Smooth muscle cell (in vitro differentiated cells): ENCODE measurements at regions not wholly inside any gene's neighbourhood (a gene's known extent, or its start where the extent isn't known, plus 50 kb on each side); places are given as distances from the start of the nearest gene placed in this dataset.

Experiments
- DNase-seq: peaks from one replicate; lab custom pipeline; 2025; ENCODE audit not compliant: unreplicated experiment; lab: John Stamatoyannopoulos, UW
- H2AFZ ChIP-seq: fragments of 200-600 bp; sonication (generic); 2 replicates; pipeline ENCODE4 v1.6.0; 2016; ENCODE audit warnings: antibody characterized with exemption, low read depth, mild to moderate bottlenecking
- H3F3A ChIP-seq: fragments of 200-600 bp; sonication (generic); 2 replicates; pipeline ENCODE4 v1.6.0; 2017; ENCODE audit warnings: antibody characterized with exemption, low read depth
- H3K27ac ChIP-seq: fragments of 200-600 bp; sonication (generic); 2 replicates; pipeline ENCODE4 v1.5.1; 2016; ENCODE audit warnings: low read depth, mild to moderate bottlenecking
- H3K27me3 ChIP-seq: fragments of 200-600 bp; sonication (generic); 2 replicates; pipeline ENCODE4 v1.6.1; 2016; ENCODE audit warnings: low read depth, mild to moderate bottlenecking
- H3K36me3 ChIP-seq: fragments of 200-600 bp; sonication (generic); 2 replicates; pipeline ENCODE4 v1.5.1; 2016; ENCODE audit warnings: low read depth
- H3K4me1 ChIP-seq: fragments of 200-600 bp; sonication (generic); 2 replicates; pipeline ENCODE4 v1.5.1; 2016; ENCODE audit warnings: low read depth
- H3K4me2 ChIP-seq: fragments of 200-600 bp; sonication (generic); 2 replicates; pipeline ENCODE4 v1.6.0; 2016; ENCODE audit warnings: mild to moderate bottlenecking
- H3K4me3 ChIP-seq: fragments of 200-600 bp; sonication (generic); 2 replicates; pipeline ENCODE4 v1.5.1; 2016; ENCODE audit warnings: mild to moderate bottlenecking
- H3K79me2 ChIP-seq: fragments of 200-600 bp; sonication (generic); 2 replicates; pipeline ENCODE4 v1.6.0; 2016; ENCODE audit warnings: low read depth, mild to moderate bottlenecking
- H3K9ac ChIP-seq: fragments of 200-600 bp; sonication (generic); 2 replicates; pipeline ENCODE4 v1.6.0; 2016; ENCODE audit warnings: low read depth
- H3K9me3 ChIP-seq: fragments of 200-600 bp; sonication (generic); replicated peaks from 2 replicates; pipeline ENCODE4 v1.5.1; 2016; ENCODE audit warnings: low read depth
- H4K20me1 ChIP-seq: fragments of 200-600 bp; sonication (generic); 2 replicates; pipeline ENCODE4 v1.6.0; 2016; ENCODE audit warnings: low read depth
- CTCF ChIP-seq: fragments of 200-600 bp; sonication (generic); IDR thresholded peaks from 2 replicates; pipeline ENCODE4 v1.5.1; 2017; ENCODE audit warnings: borderline replicate concordance, mild to moderate bottlenecking, antibody characterized with exemption; ENCODE audit not compliant: insufficient read depth, poor library complexity, severe bottlenecking
- WGBS: methylation state at CpG from one replicate; pipeline ENCODE4 v1.1.7; 2016; ENCODE audit warnings: low lambda C conversion rate; 5-methylcytosine and 5-hydroxymethylcytosine counted together

- H3K4me1 ChIP-seq: peaks cover 14% of the 10 kb centered on the region
- H3K79me2 ChIP-seq: no peaks in the 10 kb centered on the region
- H3K4me2 ChIP-seq: no peak overlapping the region
- no peaks in the 10 kb centered on the region for H3K9me3 ChIP-seq
- H4K20me1 ChIP-seq: no peaks in the 10 kb centered on the region
- WGBS: 83% methylated on average over 17 of the region's 17 CpGs
- no peak overlapping the region for H3K4me3 ChIP-seq
- H3F3A ChIP-seq: no peaks in the 10 kb centered on the region
- H3K27ac ChIP-seq: no peak overlapping the region
- H2AFZ ChIP-seq: no peak overlapping the region
- peaks cover 6% of the 10 kb centered on the region for H3K27me3 ChIP-seq
- no peaks in the 10 kb centered on the region for H3K36me3 ChIP-seq
- H3K9ac ChIP-seq: no peak overlapping the region
- DNase-seq: no peak
- no peak for TF ChIP-seq CTCF
These were observed 733.0 kb upstream of the SALL3 start for GRCh38 chr18:78246588-78246987.

GRCh38 chr18:78247615-78248289, 731.9 kb upstream of the SALL3 start:
- WGBS: 94% methylated on average over 14 of the region's 14 CpGs
- Histone ChIP-seq H3K4me1 (peaks cover 2% of the 10 kb centered on the region), H3K4me2 (no peak overlapping the region), H3K4me3 (no peak overlapping the region), H3K27me3 (peaks cover 6% of the 10 kb centered on the region), H3K9me3 (no peaks in the 10 kb centered on the region), H3K36me3 (no peaks in the 10 kb centered on the region), H3K9ac (no peak overlapping the region), H4K20me1 (no peaks in the 10 kb centered on the region), H3F3A (no peaks in the 10 kb centered on the region), H2AFZ (no peak overlapping the region), H3K27ac (no peak overlapping the region), H3K79me2 (no peaks in the 10 kb centered on the region)
- no peak for TF ChIP-seq CTCF
- no peak for DNase-seq

GRCh38 chr18:78255013-78255412, 724.6 kb upstream of the SALL3 start:
- Histone ChIP-seq H3K4me3 (no peak overlapping the region), H3K79me2 (no peaks in the 10 kb centered on the region), H3K36me3 (no peaks in the 10 kb centered on the region), H3K27ac (no peak overlapping the region), H3K4me2 (no peak overlapping the region), H3K4me1 (no peaks in the 10 kb centered on the region), H3K9ac (no peak overlapping the region), H4K20me1 (no peaks in the 10 kb centered on the region), H3K9me3 (no peaks in the 10 kb centered on the region), H2AFZ (no peak overlapping the region), H3F3A (no peaks in the 10 kb centered on the region), H3K27me3 (no peaks in the 10 kb centered on the region)
- WGBS: 93% methylated on average over 9 of the region's 10 CpGs
- TF ChIP-seq CTCF: no peak
- no peak for DNase-seq
